ENCODE measurements at regions not wholly inside any gene's neighbourhood (a gene's known extent, or its start where the extent isn't known, plus 50 kb on each side); places are given as distances from the start of the nearest gene placed in this dataset.

DNA sequence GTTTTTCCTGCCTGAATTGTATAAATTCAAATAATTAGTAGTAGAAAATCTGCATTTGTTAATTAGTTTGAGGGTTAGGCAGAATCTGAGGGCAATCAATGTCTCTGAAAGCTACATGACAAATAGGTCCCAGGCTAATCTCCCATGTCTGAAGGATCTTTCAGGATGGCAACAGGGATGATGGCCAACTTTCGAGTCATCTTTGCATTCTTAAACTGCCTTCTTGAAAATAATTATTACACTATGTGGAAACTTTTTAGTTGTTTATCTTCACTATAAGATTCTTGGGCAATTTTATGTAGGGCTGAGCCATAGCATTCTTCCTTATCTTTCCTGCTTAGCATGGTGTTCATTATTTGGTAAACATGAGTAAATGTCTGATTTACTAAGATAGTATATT lies 490.3 kb upstream of the EPHA5 start:
- TF ChIP-seq, protein P1, sequence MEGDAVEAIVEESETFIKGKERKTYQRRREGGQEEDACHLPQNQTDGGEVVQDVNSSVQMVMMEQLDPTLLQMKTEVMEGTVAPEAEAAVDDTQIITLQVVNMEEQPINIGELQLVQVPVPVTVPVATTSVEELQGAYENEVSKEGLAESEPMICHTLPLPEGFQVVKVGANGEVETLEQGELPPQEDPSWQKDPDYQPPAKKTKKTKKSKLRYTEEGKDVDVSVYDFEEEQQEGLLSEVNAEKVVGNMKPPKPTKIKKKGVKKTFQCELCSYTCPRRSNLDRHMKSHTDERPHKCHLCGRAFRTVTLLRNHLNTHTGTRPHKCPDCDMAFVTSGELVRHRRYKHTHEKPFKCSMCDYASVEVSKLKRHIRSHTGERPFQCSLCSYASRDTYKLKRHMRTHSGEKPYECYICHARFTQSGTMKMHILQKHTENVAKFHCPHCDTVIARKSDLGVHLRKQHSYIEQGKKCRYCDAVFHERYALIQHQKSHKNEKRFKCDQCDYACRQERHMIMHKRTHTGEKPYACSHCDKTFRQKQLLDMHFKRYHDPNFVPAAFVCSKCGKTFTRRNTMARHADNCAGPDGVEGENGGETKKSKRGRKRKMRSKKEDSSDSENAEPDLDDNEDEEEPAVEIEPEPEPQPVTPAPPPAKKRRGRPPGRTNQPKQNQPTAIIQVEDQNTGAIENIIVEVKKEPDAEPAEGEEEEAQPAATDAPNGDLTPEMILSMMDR (IDR thresholded peaks at IDR 0.05; ENCODE audit: insufficient read depth, low read length), result no peak
- TF ChIP-seq GABPA (IDR thresholded peaks at IDR 0.05; ENCODE audit: low read depth), result no peak
- no peak for TF ChIP-seq POLR2AphosphoS5 (IDR thresholded peaks at IDR 0.05; ENCODE audit: low read depth)
- no peak for TF ChIP-seq SPI1 (IDR thresholded peaks at IDR 0.05; ENCODE audit: borderline replicate concordance, low read depth)

All from HL-60 (cell line).